ENCODE measurements at regions not wholly inside any gene's neighbourhood (a gene's known extent, or its start where the extent isn't known, plus 50 kb on each side); places are given as distances from the start of the nearest gene placed in this dataset.
A peak's percentile ranks its signal among the peaks of the same experiment; 100 is the strongest.

GRCh38 chr9:97110696-97111095 lies 71.8 kb upstream of the CTSV start:
- H3K9me3 Mint-ChIP-seq, result no peaks in the 10 kb centered on the region
- TF ChIP-seq JUNB (IDR thresholded peaks at IDR 0.05; ENCODE audit: unreplicated experiment), result no peak
- no peak for TF ChIP-seq ZNF114 (CRISPR knock-in tag; IDR thresholded peaks at IDR 0.05)
- no peak for TF ChIP-seq STAT1 (IDR thresholded peaks at IDR 0.05; ENCODE audit: unreplicated experiment)
- TF ChIP-seq EZH2 (IDR thresholded peaks at IDR 0.05; ENCODE audit: low read depth, unreplicated experiment), result no peak
- no peak for TF ChIP-seq ZNF331 (CRISPR knock-in tag; IDR thresholded peaks at IDR 0.05; ENCODE audit: low read depth)
- no peak for TF ChIP-seq REST (IDR thresholded peaks at IDR 0.05; ENCODE audit: unreplicated experiment)
- TF ChIP-seq NANOG (IDR thresholded peaks at IDR 0.05; ENCODE audit: borderline replicate concordance), result no peak
- TF ChIP-seq ETS1 (IDR thresholded peaks at IDR 0.05), result no peak
- no peak for TF ChIP-seq POLR2AphosphoS5 (IDR thresholded peaks at IDR 0.05; ENCODE audit: low read depth)
- TF ChIP-seq ZNF462 (CRISPR knock-in tag; IDR thresholded peaks at IDR 0.05), result no peak
- no peak for TF ChIP-seq CREB1 (CRISPR knock-in tag; IDR thresholded peaks at IDR 0.05; ENCODE audit: low read depth)
- no peak for TF ChIP-seq CTCF (conservative IDR thresholded peaks at IDR 0.05; ENCODE audit: low read depth in 2 of 2)
- no peak for TF ChIP-seq EZH2phosphoT487 (IDR thresholded peaks at IDR 0.05; ENCODE audit: unreplicated experiment)
- Histone ChIP-seq H3F3A (replicated peaks; ENCODE audit: low read depth) (peaks cover 7% of the 10 kb centered on the region; the same call in 1 of the 2 replicates), H3K4me3 (no peak overlapping the region), H3K4me2 (no peak overlapping the region), H3K27ac (ENCODE audit: low read depth) (peak overlapping the region; percentile 80; the same call in 1 of the 2 replicates), H3K27me3 (ENCODE audit: insufficient read depth) (no peaks in the 10 kb centered on the region), H3K36me3 (ENCODE audit: insufficient read depth) (no peaks in the 10 kb centered on the region), H4K20me1 (replicated peaks; ENCODE audit: insufficient read depth) (peaks cover 4% of the 10 kb centered on the region), H2AFZ (no peak overlapping the region), H3K9me2 (ENCODE audit: insufficient read depth) (no peaks in the 10 kb centered on the region), H3K79me2 (replicated peaks; ENCODE audit: insufficient read depth) (no peaks in the 10 kb centered on the region), H3K4me1 (ENCODE audit: insufficient read depth) (no peaks in the 10 kb centered on the region)
- H3K27me3 Mint-ChIP-seq (ENCODE audit: insufficient read depth, low read depth, poor library complexity), result peaks cover 6% of the 10 kb centered on the region
- H3K4me1 Mint-ChIP-seq, result peaks cover 7% of the 10 kb centered on the region; the same call in 2 of the 3 replicates
- peak overlapping the region; percentile 60; the same call in 1 of the 2 replicates for H3K27ac Mint-ChIP-seq
- ATAC-seq (no peak; the same call in 2 of the 3 replicates), DNase-seq (ENCODE audit: low spot score) (no peak)
- H3K36me3 Mint-ChIP-seq (ENCODE audit: low read depth), result peaks cover 16% of the 10 kb centered on the region; the same call in 2 of the 3 replicates
- H3K4me3 Mint-ChIP-seq, result no peak overlapping the region
